ENCODE measurements at regions not wholly inside any gene's neighbourhood (a gene's known extent, or its start where the extent isn't known, plus 50 kb on each side); places are given as distances from the start of the nearest gene placed in this dataset.
"Not testable (repeated sequence)": the region's sequence is repeated elsewhere in the genome, so short reads cannot be mapped to it uniquely, and the experiment has no call there.

DNA sequence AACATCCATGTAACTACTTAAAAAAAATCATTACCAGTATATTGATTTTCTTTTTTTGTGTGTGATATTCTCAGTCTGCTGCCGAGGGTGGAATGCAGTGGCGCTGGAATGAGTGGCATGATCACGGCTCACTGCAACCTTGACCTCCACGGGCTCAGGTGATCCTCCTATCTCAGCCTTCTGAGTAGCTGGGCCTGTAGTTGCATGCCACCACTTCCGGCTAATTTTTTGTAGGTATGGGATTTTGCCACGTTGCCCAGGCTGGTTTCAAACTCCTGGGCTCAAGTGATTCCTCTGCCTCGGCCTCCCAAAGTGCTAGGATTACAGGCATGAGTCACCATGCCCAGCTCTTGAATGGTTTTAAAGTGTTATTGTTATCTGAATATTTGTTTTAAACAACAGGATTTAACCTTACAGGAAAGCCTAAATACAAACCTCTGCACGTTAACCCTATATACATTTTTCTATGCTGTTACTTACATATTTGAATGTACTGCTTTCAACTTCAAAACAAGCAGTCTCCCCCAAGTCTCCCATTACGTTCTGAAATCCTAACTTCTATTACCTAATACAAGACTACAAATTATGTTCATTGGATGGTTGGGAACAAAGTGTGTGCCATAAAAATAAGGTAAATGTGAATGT, 61.7 kb downstream of the KPNA2 start:
- DNase-seq (ENCODE audit: low read depth) = no peak

DNA sequence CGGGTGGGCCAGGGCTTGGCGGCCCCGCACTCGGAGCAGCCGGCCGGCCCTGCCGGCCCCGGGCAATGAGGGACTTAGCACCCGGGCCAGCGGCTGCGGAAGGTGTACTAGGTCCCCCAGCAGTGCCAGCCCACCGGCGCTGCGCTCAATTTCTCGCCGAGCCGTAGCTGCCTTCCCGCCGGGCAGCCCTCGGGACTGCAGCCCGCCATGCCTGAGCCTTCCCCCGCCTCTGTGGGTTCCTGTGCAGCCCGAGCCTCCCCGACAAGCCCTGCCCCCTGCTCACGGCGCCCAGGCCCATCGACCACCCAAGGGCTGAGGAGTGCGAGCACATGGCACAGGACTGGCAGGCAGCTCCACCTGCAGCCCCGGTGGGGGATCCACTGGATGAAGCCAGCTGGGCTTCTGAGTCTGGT, 63.8 kb downstream of the KPNA2 start:
- DNase-seq (ENCODE audit: low read depth) = not testable (repeated sequence)

- DNase-seq (ENCODE audit: low read depth) = no peak
Measured at GRCh38 chr17:68100000-68100641, 64.6 kb downstream of the KPNA2 start.

- DNase-seq (ENCODE audit: low read depth) = peak; percentile 88
Measured at GRCh38 chr17:68101075-68101986, 65.8 kb downstream of the KPNA2 start.

DNA sequence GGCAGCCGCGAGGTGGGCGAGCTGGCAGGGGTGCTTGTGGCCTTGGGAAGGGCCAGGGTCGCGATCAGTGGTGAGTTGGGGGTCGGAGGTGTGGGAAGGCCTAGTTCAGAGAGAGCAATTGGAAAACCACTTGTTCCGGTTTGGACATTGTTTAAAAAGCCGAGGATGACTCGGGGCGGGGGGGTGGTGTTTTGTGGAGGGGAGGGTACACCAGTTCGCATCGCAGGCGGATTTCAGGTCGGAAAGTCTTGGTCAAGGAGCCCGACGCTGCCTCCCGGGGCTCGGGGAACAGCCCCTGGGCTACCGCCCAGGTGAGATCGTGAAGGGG, 66.4 kb downstream of the KPNA2 start:
- no peak for DNase-seq (ENCODE audit: low read depth)

DNA sequence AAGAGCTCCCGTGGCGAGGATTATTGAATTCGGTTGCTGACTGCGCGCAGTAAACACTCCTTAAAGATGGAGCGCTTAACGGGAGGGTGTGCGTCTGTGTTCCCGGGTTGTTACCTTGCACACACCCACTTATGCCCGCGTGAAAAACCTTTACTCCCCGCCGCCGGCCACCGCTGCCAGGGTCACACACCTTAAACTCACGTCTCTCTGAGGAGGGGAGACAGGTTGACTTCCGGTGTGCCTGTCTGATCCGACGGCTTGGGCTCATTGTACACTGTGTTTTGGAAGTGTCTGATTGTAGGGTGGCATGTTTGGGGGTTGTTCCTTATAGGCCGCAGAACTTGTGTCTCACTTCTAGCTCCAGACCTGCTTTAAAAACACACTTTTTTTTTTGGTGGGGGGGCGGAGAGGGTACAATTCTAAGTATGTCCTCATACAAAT, 66.8 kb downstream of the KPNA2 start:
- DNase-seq (ENCODE audit: low read depth) = no peak

DNA sequence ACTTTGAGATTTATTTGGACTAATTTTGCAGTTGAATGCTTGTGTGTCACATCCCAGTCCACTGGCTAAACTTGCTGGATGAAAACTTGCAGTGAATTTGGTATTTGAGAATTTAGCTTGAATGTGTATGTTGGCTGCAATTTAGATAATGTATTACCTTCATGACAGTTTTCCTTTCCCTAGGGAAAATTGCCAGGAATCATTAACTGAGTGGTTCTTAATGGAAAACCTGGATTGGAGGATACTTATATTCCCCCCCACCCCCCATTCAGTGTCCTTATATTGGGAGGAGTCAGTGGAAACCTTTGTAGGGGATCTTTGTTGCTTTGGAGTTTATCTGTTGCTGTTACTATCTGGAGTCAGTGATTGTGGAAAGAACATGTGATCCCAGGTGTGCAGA, 67.6 kb downstream of the KPNA2 start:
- no peak for DNase-seq (ENCODE audit: low read depth)

GRCh38 chr17:68106085-68106484, 70.5 kb downstream of the KPNA2 start:
- no peak for DNase-seq (ENCODE audit: low read depth)

- DNase-seq (ENCODE audit: low read depth) = no peak
Measured at GRCh38 chr17:68107373-68107772, 71.8 kb downstream of the KPNA2 start.

- DNase-seq (ENCODE audit: low read depth) = no peak
Measured at GRCh38 chr17:68108313-68109000, 72.9 kb downstream of the KPNA2 start.

- not testable (repeated sequence) for DNase-seq (ENCODE audit: low read depth)
Measured at GRCh38 chr17:68109404-68109803, 73.9 kb downstream of the KPNA2 start.

DNA sequence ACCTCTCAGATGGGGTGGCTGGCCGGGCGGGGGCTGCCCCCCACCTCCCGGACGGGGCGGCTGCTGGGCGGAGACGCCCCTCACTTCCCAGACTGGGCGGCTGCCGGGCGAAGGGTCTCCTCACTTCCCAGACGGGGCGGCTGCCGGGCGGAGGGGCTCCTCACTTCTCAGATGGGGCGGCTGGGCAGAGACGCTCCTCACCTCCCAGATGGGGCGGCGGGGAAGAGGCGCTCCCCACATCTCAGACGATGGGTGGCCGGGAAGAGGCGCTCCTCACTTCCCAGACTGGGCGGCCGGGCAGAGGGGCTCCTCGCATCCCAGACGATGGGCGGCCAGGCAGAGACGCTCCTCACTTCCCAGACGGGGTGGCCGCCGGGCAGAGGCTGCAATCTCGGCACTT, 80.7 kb downstream of the KPNA2 start:
- DNase-seq (ENCODE audit: low read depth) = not testable (repeated sequence)

DNA sequence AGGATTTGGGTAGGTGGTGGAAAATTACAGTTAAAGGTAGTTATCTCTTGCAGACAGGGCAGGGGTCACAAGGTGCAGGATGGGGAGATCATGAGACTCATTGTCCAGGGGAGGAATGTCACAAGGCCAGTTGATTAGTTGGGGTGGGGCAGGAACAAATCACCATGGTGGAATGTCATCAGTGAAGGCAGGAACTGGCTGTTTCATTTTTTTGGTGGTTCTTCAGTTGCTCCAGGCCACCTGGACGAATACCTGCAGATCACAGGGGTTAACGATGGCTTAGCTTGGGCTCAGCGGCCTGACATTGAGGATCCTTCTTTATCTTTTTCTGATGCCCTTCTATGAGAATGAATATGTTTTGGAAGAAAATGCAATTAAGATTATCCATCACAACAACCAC, 87.1 kb downstream of the KPNA2 start:
- DNase-seq (ENCODE audit: low read depth) = no peak

- no peak for DNase-seq (ENCODE audit: low read depth)
Measured at GRCh38 chr17:68125111-68125870, 89.8 kb downstream of the KPNA2 start.

GRCh38 chr17:68127914-68128313, 92.4 kb downstream of the KPNA2 start:
- no peak for DNase-seq (ENCODE audit: low read depth)

GRCh38 chr17:68131456-68131855, 95.9 kb downstream of the KPNA2 start:
- DNase-seq (ENCODE audit: low read depth) = no peak

- DNase-seq (ENCODE audit: low read depth) = no peak
Measured at GRCh38 chr17:68133346-68134045, 98.0 kb downstream of the KPNA2 start.

DNA sequence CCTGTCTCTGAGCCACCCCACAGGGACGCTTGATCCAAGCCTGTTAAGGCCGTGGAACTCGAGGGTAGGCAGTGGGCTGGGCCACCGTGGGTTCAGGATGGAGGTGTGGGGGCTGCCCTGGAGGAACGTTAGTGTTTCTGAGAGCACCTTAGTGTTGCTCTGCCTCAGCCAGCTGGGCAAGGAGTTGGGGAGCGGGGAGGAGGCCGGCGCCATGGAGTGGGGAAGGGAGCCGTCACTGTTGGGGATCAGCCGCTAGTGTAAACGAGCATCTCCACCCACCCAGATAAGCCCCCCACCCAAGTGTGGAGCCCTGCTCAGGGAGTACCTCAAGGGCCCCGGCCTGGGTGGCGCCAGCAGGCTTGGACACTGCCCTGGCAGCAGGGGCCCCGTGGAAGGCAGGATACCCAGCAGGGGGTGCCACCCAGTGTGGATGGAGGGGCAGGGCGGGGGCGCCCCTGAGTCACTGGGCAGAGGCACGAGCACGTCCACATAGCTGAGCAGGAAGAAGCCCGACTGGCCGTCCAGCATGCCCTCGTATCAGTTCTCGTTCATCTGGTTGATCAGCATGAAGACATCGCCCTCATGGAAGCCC, 98.6 kb downstream of the KPNA2 start:
- no peak for DNase-seq (ENCODE audit: low read depth)

GRCh38 chr17:68134731-68135130, 99.2 kb downstream of the KPNA2 start:
- no peak for DNase-seq (ENCODE audit: low read depth)

DNA sequence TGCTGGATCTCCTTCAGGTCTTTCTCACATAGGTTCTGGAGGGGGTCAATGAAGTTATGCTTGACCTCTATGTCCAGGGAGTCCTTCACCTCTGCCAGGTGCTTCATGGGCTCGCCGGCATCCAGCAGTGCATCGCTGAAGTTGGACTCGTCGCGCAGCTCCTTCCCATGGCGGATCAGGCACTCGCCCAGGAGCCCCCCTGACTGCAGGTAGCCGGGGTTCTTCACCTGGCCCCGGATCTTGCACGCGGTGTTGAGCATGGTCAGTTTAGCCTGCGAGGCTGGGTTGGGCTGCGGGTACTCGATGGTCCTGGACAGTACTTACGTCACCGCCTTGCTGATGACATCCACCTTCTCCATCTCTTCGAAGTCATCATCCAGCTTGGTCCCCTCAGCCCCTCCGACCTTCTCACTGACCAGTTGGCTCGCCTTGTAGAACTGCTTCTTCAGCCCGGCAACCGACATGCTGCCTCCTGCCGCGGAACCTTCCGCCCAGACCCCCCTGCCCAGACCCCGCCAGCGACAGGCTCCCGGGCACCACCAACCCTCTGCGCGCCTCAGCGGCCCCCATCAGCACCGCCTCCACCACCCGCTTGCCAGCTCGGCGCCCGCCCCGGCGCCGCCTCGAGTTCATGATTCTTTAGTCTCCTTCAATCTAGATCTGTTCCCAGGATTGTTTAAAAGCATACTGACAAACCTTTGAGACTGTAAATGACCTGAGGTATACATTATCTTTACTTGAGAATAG, 99.8 kb downstream of the KPNA2 start:
- no peak for DNase-seq (ENCODE audit: low read depth)
